CD4-positive, alpha-beta memory T cell (primary cell): ENCODE measurements at regions not wholly inside any gene's neighbourhood (a gene's known extent, or its start where the extent isn't known, plus 50 kb on each side); places are given as distances from the start of the nearest gene placed in this dataset.
"Not testable (repeated sequence)": the region's sequence is repeated elsewhere in the genome, so short reads cannot be mapped to it uniquely, and the experiment has no call there.

Source experiments
- CTCF ChIA-PET: fragments of 350-600 bp; sonication (Branson Sonifier 250); formaldehyde crosslinking; loops from one replicate; lab custom pipeline; 2021; ENCODE audit warnings: inconsistent platforms; ENCODE audit not compliant: partially characterized antibody; lab: Charles Lee
- POLR2A ChIA-PET: fragments of 350-600 bp; sonication (Branson Sonifier 250); formaldehyde crosslinking; loops from one replicate; lab custom pipeline; 2021; ENCODE audit not compliant: partially characterized antibody; lab: Charles Lee
- DNase-seq, 5 donors: peaks; one replicate each; pipeline versions ENCODE4 v3.0.0 to v3.0.0-alpha.2; 2020 to 2022; ENCODE audit warnings: mixed read lengths in 1 of 5
- H3K27ac ChIP-seq: one replicate; pipeline ENCODE4 v1.7.0; 2013; ENCODE audit warnings: low read depth, low read length
- H3K27me3 ChIP-seq: 2 replicates; pipeline ENCODE4 v1.7.0; 2013; ENCODE audit warnings: mild to moderate bottlenecking, low read length, moderate library complexity; ENCODE audit not compliant: insufficient read depth
- H3K36me3 ChIP-seq: 2 replicates; pipeline ENCODE4 v1.7.0; 2013; ENCODE audit warnings: mild to moderate bottlenecking, low read length, moderate library complexity; ENCODE audit not compliant: insufficient read depth
- H3K4me1 ChIP-seq: 2 replicates; pipeline ENCODE4 v1.7.0; 2013; ENCODE audit warnings: mild to moderate bottlenecking, low read length, moderate library complexity; ENCODE audit not compliant: insufficient read depth
- H3K4me3 ChIP-seq, 2 donors: one replicate each; pipeline ENCODE4 v1.7.0; 2013; ENCODE audit warnings: low read length in 2 of 2, mild to moderate bottlenecking in 1 of 2
- H3K9me3 ChIP-seq, 2 donors: one replicate each; pipeline ENCODE4 v1.7.0; 2013; ENCODE audit warnings: low read length in 2 of 2, control low read depth in 1 of 2; ENCODE audit not compliant: control insufficient read depth in 1 of 2
- H3K27ac Mint-ChIP-seq, 7 donors: one replicate each; pipeline ENCODE4 v1.8.0; 2020 to 2021; ENCODE audit warnings: mixed read lengths in 7 of 7, mild to moderate bottlenecking in 6 of 7, inconsistent platforms in 3 of 7, moderate library complexity in 3 of 7
- H3K27me3 Mint-ChIP-seq, 2 donors: one replicate each; pipeline ENCODE4 v1.8.0; 2020 to 2021; ENCODE audit warnings: mixed read lengths in 2 of 2
- H3K36me3 Mint-ChIP-seq, 2 donors: one replicate each; pipeline ENCODE4 v1.8.0; 2020 to 2021; ENCODE audit warnings: mixed read lengths in 2 of 2, inconsistent platforms in 1 of 2, mild to moderate bottlenecking in 1 of 2
- H3K4me1 Mint-ChIP-seq, 4 donors: one replicate each; pipeline ENCODE4 v1.8.0; 2020 to 2021; ENCODE audit warnings: mixed read lengths in 4 of 4, mild to moderate bottlenecking in 1 of 4
- H3K4me3 Mint-ChIP-seq, 8 donors: one replicate each; pipeline ENCODE4 v1.8.0; 2020 to 2021; ENCODE audit warnings: mixed read lengths in 8 of 8, mild to moderate bottlenecking in 7 of 8, moderate library complexity in 6 of 8, inconsistent platforms in 3 of 8
- H3K9me3 Mint-ChIP-seq, 8 donors: one replicate each; pipeline ENCODE4 v1.8.0; 2020 to 2021; ENCODE audit warnings: mixed read lengths in 8 of 8, mild to moderate bottlenecking in 5 of 8, inconsistent platforms in 3 of 8, moderate library complexity in 1 of 8
- intact Hi-C: fragments of 100-400 bp; cut with micrococcal nuclease; formaldehyde crosslinking; loops from one replicate; pipeline ENCODE4 v1.15.1; 2023

DNA sequence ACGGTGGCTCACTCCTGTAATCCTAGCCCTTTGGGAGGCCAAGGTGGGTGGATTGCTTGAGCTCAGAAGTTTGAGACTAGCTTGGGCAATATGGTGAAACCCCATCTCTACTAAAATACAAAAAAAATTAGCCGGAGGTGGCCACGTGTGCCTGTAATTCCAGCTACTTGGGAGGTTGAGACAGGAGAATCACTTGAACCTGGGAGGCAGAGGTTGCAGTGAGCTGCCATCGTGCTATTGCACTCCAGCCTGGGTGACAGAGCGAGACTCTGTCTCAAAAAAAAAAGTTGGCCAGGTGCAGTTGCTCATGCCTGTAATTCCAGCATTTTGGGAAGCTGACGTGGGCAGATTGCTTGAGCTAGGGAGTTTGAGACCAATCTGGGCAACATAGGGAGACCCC lies 79.2 kb upstream of the CLINT1 start:
- CTCF ChIA-PET, result interaction anchor here (1.7 kb wide), 1 partner anchor 11 kb away, joined by 13 read pairs; no protein-coding TSS in a partner anchor
- H3K27ac Mint-ChIP-seq, H3K27ac ChIP-seq, H3K9me3 ChIP-seq, DNase-seq, H3K27me3 Mint-ChIP-seq, intact Hi-C loops, H3K36me3 Mint-ChIP-seq, H3K4me1 ChIP-seq, H3K27me3 ChIP-seq, H3K4me1 Mint-ChIP-seq, H3K4me3 ChIP-seq, H3K36me3 ChIP-seq, H3K4me3 Mint-ChIP-seq: not testable (repeated sequence)
- POLR2A ChIA-PET, result interaction anchor here (0.6 kb wide), 1 partner anchor 11 kb away, joined by 3 read pairs; no protein-coding TSS in a partner anchor
- H3K9me3 Mint-ChIP-seq, result peaks cover 0 to 23% (median 19%) of the 10 kb centered on the region in 8 donors

DNA sequence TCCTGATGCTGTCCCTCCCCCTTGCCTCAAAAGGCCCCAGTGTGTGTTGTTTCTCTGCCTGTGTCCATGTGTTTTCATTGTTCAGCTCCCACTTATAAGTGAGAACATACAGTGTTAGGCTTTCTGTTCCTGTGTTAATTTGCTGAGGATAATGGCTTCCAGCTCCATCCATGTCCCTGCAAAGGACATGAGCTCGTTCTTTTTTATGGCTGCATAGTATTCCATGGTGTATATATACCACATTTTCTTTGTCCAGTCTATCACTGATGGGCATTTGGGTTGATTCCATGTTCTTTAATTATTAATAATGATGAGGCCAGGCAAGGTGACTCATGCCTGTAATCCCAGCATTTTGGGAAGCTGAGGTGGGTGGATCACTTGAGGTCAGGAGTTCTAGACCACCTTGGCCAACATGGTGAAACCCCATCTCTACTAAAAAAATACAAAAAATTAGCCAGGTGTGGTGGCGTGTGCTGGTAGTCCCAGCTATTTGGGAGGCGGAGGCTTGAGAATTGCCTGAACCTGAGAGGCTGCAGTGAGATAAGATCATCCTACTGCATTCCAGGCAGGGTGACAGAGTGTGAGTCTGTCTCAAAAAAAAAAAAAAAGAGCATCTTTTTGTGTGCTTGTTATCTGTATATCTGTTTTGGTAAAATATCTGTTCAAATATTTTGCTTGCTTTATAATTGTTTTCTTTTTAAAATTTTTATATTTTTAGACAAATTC lies 78.0 kb upstream of the CLINT1 start:
- H3K27me3 Mint-ChIP-seq, H3K4me3 Mint-ChIP-seq, H3K36me3 Mint-ChIP-seq, POLR2A ChIA-PET, H3K9me3 ChIP-seq, H3K36me3 ChIP-seq, H3K27ac Mint-ChIP-seq, H3K4me3 ChIP-seq, H3K27me3 ChIP-seq, DNase-seq, intact Hi-C loops, H3K27ac ChIP-seq, H3K4me1 ChIP-seq, H3K4me1 Mint-ChIP-seq: not testable (repeated sequence)
- CTCF ChIA-PET, result interaction anchor here (0.7 to 2.0 kb wide), 2 partner anchors 12 to 120 kb away, joined by 3 to 11 read pairs; no protein-coding TSS in a partner anchor
- H3K9me3 Mint-ChIP-seq, result peaks cover 0 to 24% (median 21%) of the 10 kb centered on the region in 8 donors

DNA sequence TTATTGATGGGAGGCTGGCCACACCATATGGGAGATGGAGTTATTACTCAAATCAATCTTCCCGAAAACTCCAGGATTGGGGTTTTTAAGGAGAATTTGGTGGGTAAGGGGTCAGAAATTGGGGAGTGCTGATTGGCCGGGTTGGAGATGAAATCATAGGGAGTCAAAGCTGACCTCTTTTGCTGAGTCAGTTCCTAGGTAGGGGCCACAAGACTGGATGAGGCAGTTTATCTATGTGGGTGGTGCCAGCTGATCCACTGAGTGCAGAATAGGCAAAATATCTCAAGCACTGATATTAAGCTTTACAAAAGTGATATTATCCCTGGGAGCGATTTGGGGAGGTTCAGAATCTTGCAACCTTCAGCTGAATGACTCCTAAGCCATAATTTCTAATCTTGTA lies 75.7 kb upstream of the CLINT1 start:
- Mint-ChIP-seq H3K9me3 (peaks cover 0 to 24% (median 21%) of the 10 kb centered on the region in 8 donors), H3K27ac (no peak overlapping the region), H3K27me3 (no peaks in the 10 kb centered on the region), H3K4me1 (no peaks in the 10 kb centered on the region), H3K36me3 (peaks cover 0 to 3% of the 10 kb centered on the region in 2 donors), H3K4me3 (no peak overlapping the region)
- H3K9me3 ChIP-seq, result peaks cover 0 to 5% of the 10 kb centered on the region in 2 donors
- no peaks in the 10 kb centered on the region for H3K36me3 ChIP-seq
- H3K27me3 ChIP-seq, result no peaks in the 10 kb centered on the region
- DNase-seq, result no peak
- intact Hi-C loops, result no loop called here
- H3K4me3 ChIP-seq, result no peak overlapping the region
- H3K27ac ChIP-seq, result no peak overlapping the region
- H3K4me1 ChIP-seq, result no peaks in the 10 kb centered on the region
- POLR2A ChIA-PET, result no interaction called here
- CTCF ChIA-PET, result no interaction called here

DNA sequence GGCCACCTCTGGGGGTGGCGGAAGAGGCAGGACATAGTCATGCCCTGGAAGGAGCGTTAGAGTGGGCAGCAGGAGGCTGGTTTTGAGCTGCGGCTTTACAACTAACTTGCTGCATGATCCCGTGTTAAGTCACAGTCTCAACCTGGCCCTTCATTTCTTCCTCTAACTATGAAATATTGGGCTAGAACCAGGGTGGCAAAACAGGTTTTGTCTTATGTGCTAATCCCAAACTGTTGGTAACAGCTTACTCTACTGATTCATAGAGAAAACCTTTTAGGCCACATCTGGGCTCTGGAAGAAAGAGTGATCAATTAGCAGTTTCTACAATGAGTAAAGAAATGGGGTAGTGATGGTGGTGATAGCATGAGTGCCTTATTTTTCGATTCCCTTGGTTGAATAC lies 74.1 kb upstream of the CLINT1 start:
- peaks cover 0 to 24% (median 21%) of the 10 kb centered on the region in 8 donors for H3K9me3 Mint-ChIP-seq
- Histone ChIP-seq H3K4me1 (no peaks in the 10 kb centered on the region), H3K4me3 (no peak overlapping the region), H3K27me3 (no peaks in the 10 kb centered on the region), H3K9me3 (peaks cover 0 to 5% of the 10 kb centered on the region in 2 donors), H3K36me3 (no peaks in the 10 kb centered on the region), H3K27ac (no peak overlapping the region)
- intact Hi-C loops, result no loop called here
- DNase-seq, result no peak
- ChIA-PET CTCF (interaction anchor here (1.4 to 2.1 kb wide), 2 partner anchors 14 to 16 kb away, joined by 5 to 8 read pairs; no protein-coding TSS in a partner anchor), POLR2A (no interaction called here)
- no peaks in the 10 kb centered on the region for H3K4me1 Mint-ChIP-seq
- H3K36me3 Mint-ChIP-seq, result peaks cover 0 to 3% of the 10 kb centered on the region in 2 donors
- no peak overlapping the region for H3K27ac Mint-ChIP-seq
- H3K4me3 Mint-ChIP-seq, result no peak overlapping the region
- H3K27me3 Mint-ChIP-seq, result no peaks in the 10 kb centered on the region

DNA sequence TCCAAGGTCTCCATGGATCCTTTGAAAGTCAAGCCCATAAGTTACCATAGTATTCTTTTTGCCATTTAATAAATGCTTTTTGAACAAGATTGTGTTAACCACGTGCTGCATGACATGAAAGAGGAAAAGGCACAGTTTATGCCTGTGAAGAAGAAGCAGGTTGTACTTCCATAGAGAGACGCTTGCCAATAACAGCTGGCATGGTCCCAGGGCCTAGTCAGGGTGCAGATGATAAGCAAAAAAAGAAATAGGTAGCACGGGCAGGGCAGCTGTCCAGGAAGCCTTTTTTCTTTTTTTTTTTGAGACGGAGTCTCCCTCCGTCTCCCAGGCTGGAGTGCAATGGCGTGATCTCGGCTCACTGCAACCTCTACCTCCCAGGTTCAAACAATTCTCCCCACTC lies 71.8 kb upstream of the CLINT1 start:
- CTCF ChIA-PET, result no interaction called here
- H3K36me3 Mint-ChIP-seq, result peaks cover 0 to 3% of the 10 kb centered on the region in 2 donors
- Histone ChIP-seq H3K4me1 (no peaks in the 10 kb centered on the region), H3K4me3 (no peak overlapping the region), H3K27ac (no peak overlapping the region), H3K9me3 (peaks cover 0 to 5% of the 10 kb centered on the region in 2 donors), H3K36me3 (no peaks in the 10 kb centered on the region), H3K27me3 (no peaks in the 10 kb centered on the region)
- POLR2A ChIA-PET, result no interaction called here
- peaks cover 0 to 2% (median 0%) of the 10 kb centered on the region in 4 donors for H3K4me1 Mint-ChIP-seq
- no peak overlapping the region for H3K27ac Mint-ChIP-seq
- no peak for DNase-seq
- no peak overlapping the region for H3K4me3 Mint-ChIP-seq
- H3K27me3 Mint-ChIP-seq, result no peaks in the 10 kb centered on the region
- H3K9me3 Mint-ChIP-seq, result peaks cover 0 to 24% (median 17%) of the 10 kb centered on the region in 8 donors
- intact Hi-C loops, result no loop called here

DNA sequence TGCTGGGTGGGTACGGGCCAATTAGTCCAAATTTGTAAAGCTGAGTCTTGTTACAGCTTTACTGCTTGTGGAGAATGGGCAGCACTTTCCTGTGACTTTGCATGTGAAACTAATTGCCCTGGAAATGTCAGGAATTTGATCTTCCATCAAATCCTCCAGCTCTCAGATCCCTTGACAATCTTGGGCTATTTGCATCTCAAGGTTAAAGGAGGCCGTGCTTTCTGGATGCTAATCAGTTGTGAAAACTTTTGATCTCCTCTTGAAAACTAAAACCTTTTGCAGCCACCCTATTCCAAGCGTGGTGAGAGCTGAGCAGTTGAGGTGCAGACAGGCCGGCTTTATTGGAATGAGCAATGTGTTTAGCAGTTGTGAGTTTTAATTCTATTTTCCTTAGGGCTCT lies 68.0 kb upstream of the CLINT1 start:
- no peak for DNase-seq
- Mint-ChIP-seq H3K36me3 (no peaks in the 10 kb centered on the region), H3K4me3 (no peak overlapping the region), H3K9me3 (no peaks in the 10 kb centered on the region), H3K27ac (no peak overlapping the region), H3K27me3 (no peaks in the 10 kb centered on the region), H3K4me1 (peaks cover 0 to 7% (median 1%) of the 10 kb centered on the region in 4 donors)
- Histone ChIP-seq H3K27ac (no peak overlapping the region), H3K4me1 (no peaks in the 10 kb centered on the region), H3K27me3 (no peaks in the 10 kb centered on the region), H3K36me3 (no peaks in the 10 kb centered on the region), H3K9me3 (no peaks in the 10 kb centered on the region), H3K4me3 (no peak overlapping the region)
- intact Hi-C loops, result no loop called here
- ChIA-PET CTCF (interaction anchor here (1.0 to 1.7 kb wide), 2 partner anchors 22 to 68 kb away, joined by 3 to 5 read pairs; no protein-coding TSS in a partner anchor), POLR2A (interaction anchor here (1.1 kb wide), 1 partner anchor 11 kb away, joined by 3 read pairs; no protein-coding TSS in a partner anchor)

DNA sequence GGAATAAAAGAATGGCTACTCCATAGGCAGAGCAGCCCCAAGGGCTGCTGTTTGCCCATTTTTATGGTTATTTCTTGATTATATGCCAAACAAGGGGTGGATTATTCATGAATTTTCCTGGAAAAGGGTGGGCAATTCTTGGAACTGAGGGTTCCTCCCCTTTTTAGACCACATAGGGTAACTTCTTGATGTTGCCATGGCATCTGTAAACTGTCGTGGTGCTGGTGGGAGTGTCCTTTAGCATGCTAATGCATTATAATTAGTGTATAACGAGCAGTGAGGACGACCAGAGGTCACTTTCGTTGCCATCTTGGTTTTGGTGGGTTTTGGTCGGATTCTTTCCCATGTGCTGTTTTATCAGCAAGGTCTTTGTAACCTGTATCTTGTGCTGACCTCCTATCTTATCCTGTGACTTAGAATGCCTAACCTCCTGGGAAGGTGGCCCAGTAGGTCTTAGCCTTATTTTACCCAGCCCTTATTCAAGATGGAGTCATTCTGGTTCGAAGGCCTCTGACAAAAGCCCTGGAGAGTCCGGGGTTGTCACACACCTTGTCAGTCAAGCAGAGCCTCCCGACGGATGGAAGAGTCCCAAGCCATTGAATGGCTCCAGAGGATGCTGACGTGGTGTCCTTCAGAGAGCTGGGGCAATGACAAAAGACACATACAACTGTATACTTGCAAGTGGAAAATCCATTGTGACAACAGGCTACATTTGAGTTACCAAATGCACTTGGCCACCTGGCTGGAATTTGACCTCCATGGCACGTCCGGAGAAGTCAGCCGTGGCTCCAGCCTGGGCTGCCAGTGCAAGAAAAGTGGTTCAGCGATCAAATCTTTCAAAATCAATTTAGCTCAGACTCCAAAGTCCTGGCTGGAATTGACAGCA lies 67.1 kb upstream of the CLINT1 start:
- H3K9me3 Mint-ChIP-seq, result no peaks in the 10 kb centered on the region
- H3K27ac Mint-ChIP-seq, result no peak overlapping the region
- CTCF ChIA-PET, result interaction anchor here (1.0 to 1.7 kb wide), 2 partner anchors 23 to 69 kb away, joined by 3 to 5 read pairs; no protein-coding TSS in a partner anchor
- Histone ChIP-seq H3K36me3 (no peaks in the 10 kb centered on the region), H3K4me3 (no peak overlapping the region), H3K9me3 (no peaks in the 10 kb centered on the region), H3K27me3 (no peaks in the 10 kb centered on the region), H3K27ac (no peak overlapping the region), H3K4me1 (no peaks in the 10 kb centered on the region)
- no peaks in the 10 kb centered on the region for H3K27me3 Mint-ChIP-seq
- no peaks in the 10 kb centered on the region for H3K36me3 Mint-ChIP-seq
- DNase-seq, result no peak
- no peak overlapping the region for H3K4me3 Mint-ChIP-seq
- POLR2A ChIA-PET, result interaction anchor here (1.1 kb wide), 1 partner anchor 12 kb away, joined by 3 read pairs; no protein-coding TSS in a partner anchor
- H3K4me1 Mint-ChIP-seq, result peaks cover 0 to 7% (median 1%) of the 10 kb centered on the region in 4 donors
- intact Hi-C loops, result no loop called here
